ENCODE measurements at regions not wholly inside any gene's neighbourhood (a gene's known extent, or its start where the extent isn't known, plus 50 kb on each side); places are given as distances from the start of the nearest gene placed in this dataset.

- TF ChIP-seq EZH2 (IDR thresholded peaks at IDR 0.05; ENCODE audit: insufficient read depth, poor library complexity, severe bottlenecking) = no peak
- no peak for TF ChIP-seq EZH2phosphoT487 (IDR thresholded peaks at IDR 0.05; ENCODE audit: insufficient read depth, low read depth)
Observed at GRCh38 chr4:98793658-98794057, 135.2 kb upstream of the TSPAN5 start.
